H1 (cell line): ENCODE measurements at regions not wholly inside any gene's neighbourhood (a gene's known extent, or its start where the extent isn't known, plus 50 kb on each side); places are given as distances from the start of the nearest gene placed in this dataset.

Experiments used
- ASH2L ChIP-seq: fragments of 200-600, 300-600 bp; sonication (generic); IDR thresholded peaks from one replicate; pipeline ENCODE4 v1.7.1; 2017; ENCODE audit warnings: low read length
- CEBPB ChIP-seq: IDR thresholded peaks from 2 replicates; pipeline ENCODE4 v1.6.1; 2012; ENCODE audit warnings: low read depth, low read length
- CHD7 ChIP-seq: fragments of 300-600 bp; sonication (generic); IDR thresholded peaks from 2 replicates; pipeline ENCODE4 v1.7.1; 2012; ENCODE audit warnings: low read length, moderate library complexity, mild to moderate bottlenecking, inconsistent platforms; ENCODE audit not compliant: insufficient replicate concordance
- EGR1 ChIP-seq: IDR thresholded peaks from 2 replicates; pipeline ENCODE4 v1.6.1; 2011; ENCODE audit warnings: low read depth, low read length, borderline replicate concordance
- EP300 ChIP-seq, 2 experiments: IDR thresholded peaks; 1 replicate in 1 of 2; 2 replicates in 1 of 2; pipeline ENCODE4 v1.6.1; 2011 to 2012; ENCODE audit warnings: low read depth in 2 of 2, low read length in 2 of 2, mild to moderate bottlenecking in 2 of 2, borderline replicate concordance in 1 of 2, inconsistent platforms in 1 of 2, moderate library complexity in 1 of 2
- NRF1 ChIP-seq: IDR thresholded peaks from 2 replicates; pipeline ENCODE4 v1.6.1; 2011; ENCODE audit warnings: mild to moderate bottlenecking, low read depth, low read length, improper control_type of control experiment
- RBBP5 ChIP-seq: IDR thresholded peaks from 2 replicates; pipeline ENCODE4 v1.7.1; 2012; ENCODE audit warnings: low read depth, mild to moderate bottlenecking, inconsistent platforms, low read length, moderate library complexity, borderline replicate concordance
- RXRA ChIP-seq: IDR thresholded peaks from 2 replicates; pipeline ENCODE4 v1.6.1; 2011; ENCODE audit warnings: low read depth, mild to moderate bottlenecking, low read length, moderate library complexity; ENCODE audit not compliant: insufficient read depth
- SP4 ChIP-seq: IDR thresholded peaks from 2 replicates; pipeline ENCODE4 v1.6.1; 2012; ENCODE audit warnings: low read length, inconsistent platforms
- TAF1 ChIP-seq: IDR thresholded peaks from 2 replicates; pipeline ENCODE4 v1.6.1; 2011; ENCODE audit warnings: mild to moderate bottlenecking, low read depth, low read length
- TBP ChIP-seq: IDR thresholded peaks from 2 replicates; pipeline ENCODE4 v1.6.1; 2011; ENCODE audit warnings: low read depth, low read length, improper control_type of control experiment

- TF ChIP-seq CHD7 (no peak), CEBPB (no peak), RBBP5 (no peak), EP300 (IDR thresholded peaks at IDR 0.05; ENCODE audit: borderline replicate concordance in 1 of 2, low read depth in 2 of 2, low read length in 2 of 2) (no peak), RXRA (no peak), TAF1 (no peak), NRF1 (no peak), EGR1 (no peak), ASH2L (no peak), SP4 (no peak), TBP (no peak)
These were observed 185.8 kb downstream of the TTLL2 start (continued) for GRCh38 chr6:167510648-167511047.
